ENCODE measurements at regions not wholly inside any gene's neighbourhood (a gene's known extent, or its start where the extent isn't known, plus 50 kb on each side); places are given as distances from the start of the nearest gene placed in this dataset.
A peak's percentile ranks its signal among the peaks of the same experiment; 100 is the strongest.

DNA sequence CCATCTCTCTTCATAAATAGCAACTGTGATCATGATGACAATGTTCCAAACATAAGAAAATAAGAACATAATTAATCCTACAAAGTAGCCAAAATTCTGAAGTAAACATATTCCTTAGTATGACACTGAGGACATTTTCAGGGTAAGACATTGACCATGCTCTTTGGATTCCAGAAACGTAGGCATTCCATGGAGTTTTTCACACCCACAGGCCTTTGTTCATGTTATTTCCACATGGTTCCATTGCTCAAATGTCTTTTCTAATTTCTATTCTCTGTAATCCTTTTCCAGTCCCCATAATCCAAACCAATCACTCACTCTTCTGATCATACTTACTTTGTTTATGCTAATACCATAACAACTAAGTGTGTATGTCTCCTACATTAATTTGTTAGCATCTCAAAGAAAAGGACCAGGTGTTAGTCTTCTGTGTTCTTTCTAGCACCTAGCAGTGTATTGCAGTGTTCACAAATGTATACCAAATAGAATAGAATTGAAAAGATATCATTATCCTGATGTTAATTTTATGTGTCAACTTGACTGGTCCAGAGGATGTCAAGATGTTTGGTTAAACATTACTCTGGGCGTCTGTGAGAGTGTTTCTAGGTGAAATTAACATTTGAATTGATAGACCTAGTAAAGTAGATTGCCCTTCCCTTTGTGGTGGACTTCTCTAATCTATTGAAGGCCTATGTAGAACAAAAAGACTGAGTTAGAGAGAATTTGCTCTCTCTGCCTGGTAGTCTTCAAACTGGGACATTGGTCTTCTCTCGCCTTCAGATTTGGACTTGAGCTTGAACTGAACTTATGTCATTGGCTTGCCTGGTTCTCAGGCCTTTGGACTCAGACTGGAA lies 516.6 kb downstream of the PTPRC start:
- H3K36me3 ChIP-seq (ENCODE audit: control insufficient read depth in 2 of 2, insufficient read depth in 2 of 2, low read length in 1 of 2): no peaks in the 10 kb centered on the region
- in situ Hi-C loops (cut with MboI) (no loop called here), intact Hi-C loops (cut with micrococcal nuclease; ENCODE audit: unreplicated experiment) (loop anchor here (10.0 kb wide), 1 partner anchor 221 kb away; no protein-coding TSS in a partner anchor)
- peaks cover 12% of the 10 kb centered on the region; the same call in 1 of the 2 replicates for H3K4me1 ChIP-seq (ENCODE audit: control insufficient read depth, insufficient read depth, low read length)
- no peaks in the 10 kb centered on the region for H3K79me2 ChIP-seq (ENCODE audit: control insufficient read depth, insufficient read depth, low read length)
- DNase-seq (ENCODE audit: low read depth, low spot score) (no peak), ATAC-seq (no peak), FAIRE-seq (peak; percentile 47)
- no peak overlapping the region for H3K4me3 ChIP-seq
- H3K9me3 ChIP-seq (replicated peaks; ENCODE audit: control insufficient read depth, insufficient read depth, low read length): no peaks in the 10 kb centered on the region; the same call in 1 of the 3 replicates
- H4K20me1 ChIP-seq (ENCODE audit: control insufficient read depth, insufficient read depth): no peaks in the 10 kb centered on the region
- no peak overlapping the region for H3K27ac ChIP-seq (ENCODE audit: control insufficient read depth, insufficient read depth)
- WGBS (ENCODE audit: insufficient coverage, insufficient replicate concordance, low lambda C conversion rate, missing lambda C conversion rate): 49% methylated on average over 3 of the region's 3 CpGs
- H3K9ac ChIP-seq (ENCODE audit: control insufficient read depth, insufficient read depth, low read length): no peak overlapping the region
- no peak overlapping the region for H3K4me2 ChIP-seq (ENCODE audit: control insufficient read depth, insufficient read depth)
- ChIA-PET POLR2A (no interaction called here), RAD21 (ENCODE audit: unreplicated experiment) (interaction anchor here (1.2 kb wide), 1 partner anchor 14 kb away, joined by 4 read pairs; no protein-coding TSS in a partner anchor), SMC1A (ENCODE audit: uncharacterized antibody, unreplicated experiment) (interaction anchor here (1.1 to 4.0 kb wide), 5 partner anchors 8 to 273 kb away, joined by 3 to 28 read pairs (median 6); no protein-coding TSS in a partner anchor), CTCF (no interaction called here)
- no TSS peak for BruUV-seq (replicated peaks)
- no peak overlapping the region for H2AFZ ChIP-seq (ENCODE audit: control insufficient read depth, low read depth, low read length)
- no peaks in the 10 kb centered on the region for H3K27me3 ChIP-seq (replicated peaks in 1 of 2; ENCODE audit: control insufficient read depth in 2 of 2, insufficient read depth in 2 of 2, low read length in 1 of 2)
- TF ChIP-seq MYC (IDR thresholded peaks at IDR 0.05; ENCODE audit: insufficient read depth, insufficient read length, insufficient replicate concordance, low read length, severe bottlenecking) (no peak), FOXK2 (IDR thresholded peaks at IDR 0.05) (no peak), SIX5 (IDR thresholded peaks at IDR 0.05; ENCODE audit: low read depth, low read length, severe bottlenecking) (no peak), JUND (IDR thresholded peaks at IDR 0.05; ENCODE audit: low read depth, low read length) (no peak), EP300 (IDR thresholded peaks at IDR 0.05; ENCODE audit: borderline replicate concordance in 1 of 2, control insufficient read depth in 1 of 2, low read depth in 2 of 2, low read length in 2 of 2) (no peak), BCL11A (IDR thresholded peaks at IDR 0.05; ENCODE audit: low read depth, low read length) (no peak), DPF2 (IDR thresholded peaks at IDR 0.05) (no peak), CHD4 (IDR thresholded peaks at IDR 0.05) (no peak), KAT2A (conservative IDR thresholded peaks at IDR 0.05; ENCODE audit: control insufficient read depth, low read depth, low read length) (no peak), POLR2A (IDR thresholded peaks at IDR 0.05; ENCODE audit: low read depth, low read length) (no peak), NFXL1 (IDR thresholded peaks at IDR 0.05; ENCODE audit: borderline replicate concordance) (no peak)
- TF ChIP-seq, protein P1, sequence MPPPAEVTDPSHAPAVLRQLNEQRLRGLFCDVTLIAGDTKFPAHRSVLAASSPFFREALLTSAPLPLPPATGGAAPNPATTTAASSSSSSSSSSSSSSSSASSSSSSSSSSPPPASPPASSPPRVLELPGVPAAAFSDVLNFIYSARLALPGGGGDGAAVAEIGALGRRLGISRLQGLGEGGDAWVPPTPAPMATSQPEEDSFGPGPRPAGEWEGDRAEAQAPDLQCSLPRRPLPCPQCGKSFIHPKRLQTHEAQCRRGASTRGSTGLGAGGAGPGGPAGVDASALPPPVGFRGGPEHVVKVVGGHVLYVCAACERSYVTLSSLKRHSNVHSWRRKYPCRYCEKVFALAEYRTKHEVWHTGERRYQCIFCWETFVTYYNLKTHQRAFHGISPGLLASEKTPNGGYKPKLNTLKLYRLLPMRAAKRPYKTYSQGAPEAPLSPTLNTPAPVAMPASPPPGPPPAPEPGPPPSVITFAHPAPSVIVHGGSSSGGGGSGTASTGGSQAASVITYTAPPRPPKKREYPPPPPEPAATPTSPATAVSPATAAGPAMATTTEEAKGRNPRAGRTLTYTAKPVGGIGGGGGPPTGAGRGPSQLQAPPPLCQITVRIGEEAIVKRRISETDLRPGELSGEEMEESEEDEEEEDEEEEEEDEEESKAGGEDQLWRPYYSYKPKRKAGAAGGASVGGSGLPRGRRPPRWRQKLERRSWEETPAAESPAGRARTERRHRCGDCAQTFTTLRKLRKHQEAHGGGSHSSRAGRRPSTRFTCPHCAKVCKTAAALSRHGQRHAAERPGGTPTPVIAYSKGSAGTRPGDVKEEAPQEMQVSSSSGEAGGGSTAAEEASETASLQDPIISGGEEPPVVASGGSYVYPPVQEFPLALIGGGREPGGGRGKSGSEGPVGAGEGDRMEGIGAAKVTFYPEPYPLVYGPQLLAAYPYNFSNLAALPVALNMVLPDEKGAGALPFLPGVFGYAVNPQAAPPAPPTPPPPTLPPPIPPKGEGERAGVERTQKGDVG (CRISPR knock-in tag; IDR thresholded peaks at IDR 0.05): no peak
- TF ChIP-seq, protein P2, sequence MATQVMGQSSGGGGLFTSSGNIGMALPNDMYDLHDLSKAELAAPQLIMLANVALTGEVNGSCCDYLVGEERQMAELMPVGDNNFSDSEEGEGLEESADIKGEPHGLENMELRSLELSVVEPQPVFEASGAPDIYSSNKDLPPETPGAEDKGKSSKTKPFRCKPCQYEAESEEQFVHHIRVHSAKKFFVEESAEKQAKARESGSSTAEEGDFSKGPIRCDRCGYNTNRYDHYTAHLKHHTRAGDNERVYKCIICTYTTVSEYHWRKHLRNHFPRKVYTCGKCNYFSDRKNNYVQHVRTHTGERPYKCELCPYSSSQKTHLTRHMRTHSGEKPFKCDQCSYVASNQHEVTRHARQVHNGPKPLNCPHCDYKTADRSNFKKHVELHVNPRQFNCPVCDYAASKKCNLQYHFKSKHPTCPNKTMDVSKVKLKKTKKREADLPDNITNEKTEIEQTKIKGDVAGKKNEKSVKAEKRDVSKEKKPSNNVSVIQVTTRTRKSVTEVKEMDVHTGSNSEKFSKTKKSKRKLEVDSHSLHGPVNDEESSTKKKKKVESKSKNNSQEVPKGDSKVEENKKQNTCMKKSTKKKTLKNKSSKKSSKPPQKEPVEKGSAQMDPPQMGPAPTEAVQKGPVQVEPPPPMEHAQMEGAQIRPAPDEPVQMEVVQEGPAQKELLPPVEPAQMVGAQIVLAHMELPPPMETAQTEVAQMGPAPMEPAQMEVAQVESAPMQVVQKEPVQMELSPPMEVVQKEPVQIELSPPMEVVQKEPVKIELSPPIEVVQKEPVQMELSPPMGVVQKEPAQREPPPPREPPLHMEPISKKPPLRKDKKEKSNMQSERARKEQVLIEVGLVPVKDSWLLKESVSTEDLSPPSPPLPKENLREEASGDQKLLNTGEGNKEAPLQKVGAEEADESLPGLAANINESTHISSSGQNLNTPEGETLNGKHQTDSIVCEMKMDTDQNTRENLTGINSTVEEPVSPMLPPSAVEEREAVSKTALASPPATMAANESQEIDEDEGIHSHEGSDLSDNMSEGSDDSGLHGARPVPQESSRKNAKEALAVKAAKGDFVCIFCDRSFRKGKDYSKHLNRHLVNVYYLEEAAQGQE (IDR thresholded peaks at IDR 0.05; ENCODE audit: low read depth, low read length): no peak
